Frontal cortex (tissue), 4 donors: ENCODE measurements at regions not wholly inside any gene's neighbourhood (a gene's known extent, or its start where the extent isn't known, plus 50 kb on each side); places are given as distances from the start of the nearest gene placed in this dataset. TPM values are rescaled to one million over a fixed set of nuclear protein-coding genes. Genes with fewer than 3 reads are reported as not detected.
A peak's percentile ranks its signal among the peaks of the same experiment; 100 is the strongest.

Experiments used
- DNase-seq, 2 donors: peaks; one replicate each; pipeline ENCODE4 v3.0.0; 2012; ENCODE audit warnings: low spot score in 2 of 2
- FAIRE-seq: peaks from 2 replicates; lab custom pipeline; 2012; peaks lifted over from hg19 to GRCh38; lab: Jason Lieb, UNC
- small RNA-seq: library from RNA; depleted of rRNA; stranded (forward); fragments of <200 nt; gene quantifications from one replicate; pipeline ENCODE3, GENCODE V24; 2014
- donor health status: control.
- donor health status: control.
- donor health status: control.

DNA sequence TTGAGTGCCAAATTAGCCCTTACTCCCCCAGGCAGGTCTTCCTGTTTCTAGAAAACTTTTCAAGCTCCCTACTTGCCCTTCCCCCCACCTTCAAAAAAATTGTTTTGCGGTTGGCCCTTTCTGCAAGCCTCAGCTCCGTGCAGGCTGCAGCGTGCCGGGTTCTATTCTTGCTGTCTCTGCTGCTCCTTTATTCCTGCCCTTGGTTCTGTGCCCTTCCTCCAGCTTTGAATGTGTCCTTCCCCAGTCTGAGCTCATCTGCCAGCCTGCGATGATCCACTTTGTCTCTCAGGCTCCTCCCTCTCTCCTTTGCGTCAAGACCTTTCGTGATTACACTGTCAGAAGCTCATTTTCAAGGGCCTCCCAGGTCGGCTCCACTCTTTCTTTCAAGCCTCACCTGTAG lies 98.6 kb downstream of the IRF2BPL start:
- DNase-seq (no peak), FAIRE-seq (no peak)

- no peak for FAIRE-seq
- DNase-seq: no peak
These were observed 100.4 kb downstream of the IRF2BPL start for GRCh38 chr14:76927971-76928700.

- FAIRE-seq (no peak), DNase-seq (peak in 1 of 2 donors; percentile 72)
These were observed 100.5 kb downstream of the LRRC74A start for GRCh38 chr14:76926521-76927251.

- no peak for FAIRE-seq
- no peak for DNase-seq
These were observed 98.9 kb downstream of the LRRC74A start for GRCh38 chr14:76925097-76925441.

GRCh38 chr14:76924371-76925096 lies 98.3 kb downstream of the LRRC74A start:
- DNase-seq (no peak), FAIRE-seq (no peak)

- no peak for FAIRE-seq
- no peak for DNase-seq
These were observed 97.5 kb downstream of the LRRC74A start for GRCh38 chr14:76923431-76924370.

DNA sequence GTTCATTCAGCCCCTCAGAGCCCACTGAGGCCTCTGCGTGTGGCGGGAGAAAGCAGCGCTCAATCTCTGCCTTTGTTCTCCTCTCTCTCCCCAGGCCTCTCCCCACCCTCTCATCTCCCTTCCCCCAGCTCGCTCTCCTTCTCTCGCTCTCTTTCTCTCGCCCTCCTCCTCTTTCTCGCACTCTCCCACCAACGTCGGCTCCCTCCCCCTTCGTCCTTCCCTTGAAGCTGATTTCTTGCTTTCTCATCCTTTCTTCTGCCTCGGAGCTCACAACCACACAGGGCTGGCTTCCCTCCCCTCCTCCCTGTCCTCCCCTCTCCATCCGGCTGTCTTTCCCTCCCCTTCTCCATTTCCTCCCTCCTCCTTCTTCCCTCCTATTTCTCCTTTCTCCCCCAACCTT lies 96.4 kb downstream of the LRRC74A start:
- DNase-seq: no peak
- no peak for FAIRE-seq

GRCh38 chr14:76922092-76922491 lies 95.9 kb downstream of the LRRC74A start:
- DNase-seq (no peak), FAIRE-seq (no peak)

GRCh38 chr14:76921088-76921399 lies 94.8 kb downstream of the LRRC74A start:
- FAIRE-seq (no peak), DNase-seq (no peak)

GRCh38 chr14:76920331-76921087 lies 94.3 kb downstream of the LRRC74A start:
- FAIRE-seq (no peak), DNase-seq (no peak)

GRCh38 chr14:76919431-76920330 lies 93.5 kb downstream of the LRRC74A start:
- FAIRE-seq (no peak), DNase-seq (no peak)

Small RNA genes lying in the stretch of these regions (small RNA-seq; reads per million reads assigned to genes)
- not detected for gene RN7SL356P
